Osteocyte (in vitro differentiated cells): ENCODE measurements at regions not wholly inside any gene's neighbourhood (a gene's known extent, or its start where the extent isn't known, plus 50 kb on each side); places are given as distances from the start of the nearest gene placed in this dataset.

Experiments
- DNase-seq: peaks from one replicate; pipeline ENCODE4 v3.0.0; 2021; ENCODE audit warnings: mixed read lengths; ENCODE audit not compliant: unreplicated experiment; ENCODE audit errors: extremely low spot score
- H3K27ac Mint-ChIP-seq: one replicate; pipeline ENCODE4 v1.8.0; 2021; ENCODE audit warnings: mild to moderate bottlenecking, mixed read lengths; ENCODE audit not compliant: unreplicated experiment
- H3K27me3 Mint-ChIP-seq: one replicate; pipeline ENCODE4 v1.8.0; 2021; ENCODE audit warnings: mixed read lengths; ENCODE audit not compliant: unreplicated experiment
- H3K36me3 Mint-ChIP-seq: one replicate; pipeline ENCODE4 v1.8.0; 2021; ENCODE audit warnings: mixed read lengths; ENCODE audit not compliant: unreplicated experiment
- H3K4me1 Mint-ChIP-seq: one replicate; pipeline ENCODE4 v1.8.0; 2021; ENCODE audit warnings: mixed read lengths; ENCODE audit not compliant: unreplicated experiment
- H3K4me3 Mint-ChIP-seq: one replicate; pipeline ENCODE4 v1.8.0; 2021; ENCODE audit warnings: mild to moderate bottlenecking, moderate library complexity, mixed read lengths; ENCODE audit not compliant: unreplicated experiment
- H3K9me3 Mint-ChIP-seq: one replicate; pipeline ENCODE4 v1.8.0; 2021; ENCODE audit warnings: mixed read lengths; ENCODE audit not compliant: unreplicated experiment
- TF ChIP-seq, protein P1 (sequence below): fragments of 200-600 bp; sonication (generic); IDR thresholded peaks from 2 replicates; pipeline ENCODE4 v1.5.0; 2021; ENCODE audit warnings: antibody characterized with exemption, mild to moderate bottlenecking, moderate library complexity

DNA sequence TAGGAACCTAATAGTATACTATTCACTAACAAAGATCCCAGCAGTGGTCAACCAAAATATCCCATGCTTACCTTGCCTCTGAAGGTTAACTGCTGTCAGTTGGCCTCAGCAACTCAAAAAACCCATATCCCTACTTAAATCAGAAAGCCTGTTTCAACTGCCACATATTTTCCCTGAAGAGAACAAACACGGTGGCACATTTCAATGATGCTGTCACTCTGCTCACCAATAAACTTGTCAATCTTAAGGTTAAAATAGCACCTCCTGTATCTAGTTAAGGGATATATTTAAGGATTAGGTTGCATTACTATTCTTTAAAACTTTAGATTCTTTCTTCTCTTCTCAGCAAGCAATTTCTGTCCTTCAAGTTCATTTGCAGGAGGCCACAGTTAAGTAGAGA lies 986.9 kb downstream of the CDH18 start:
- Mint-ChIP-seq H3K4me3 (no peak overlapping the region), H3K36me3 (no peaks in the 10 kb centered on the region), H3K9me3 (peaks cover 5% of the 10 kb centered on the region), H3K4me1 (no peaks in the 10 kb centered on the region), H3K27me3 (no peaks in the 10 kb centered on the region), H3K27ac (no peak overlapping the region)
- TF ChIP-seq, protein P1, sequence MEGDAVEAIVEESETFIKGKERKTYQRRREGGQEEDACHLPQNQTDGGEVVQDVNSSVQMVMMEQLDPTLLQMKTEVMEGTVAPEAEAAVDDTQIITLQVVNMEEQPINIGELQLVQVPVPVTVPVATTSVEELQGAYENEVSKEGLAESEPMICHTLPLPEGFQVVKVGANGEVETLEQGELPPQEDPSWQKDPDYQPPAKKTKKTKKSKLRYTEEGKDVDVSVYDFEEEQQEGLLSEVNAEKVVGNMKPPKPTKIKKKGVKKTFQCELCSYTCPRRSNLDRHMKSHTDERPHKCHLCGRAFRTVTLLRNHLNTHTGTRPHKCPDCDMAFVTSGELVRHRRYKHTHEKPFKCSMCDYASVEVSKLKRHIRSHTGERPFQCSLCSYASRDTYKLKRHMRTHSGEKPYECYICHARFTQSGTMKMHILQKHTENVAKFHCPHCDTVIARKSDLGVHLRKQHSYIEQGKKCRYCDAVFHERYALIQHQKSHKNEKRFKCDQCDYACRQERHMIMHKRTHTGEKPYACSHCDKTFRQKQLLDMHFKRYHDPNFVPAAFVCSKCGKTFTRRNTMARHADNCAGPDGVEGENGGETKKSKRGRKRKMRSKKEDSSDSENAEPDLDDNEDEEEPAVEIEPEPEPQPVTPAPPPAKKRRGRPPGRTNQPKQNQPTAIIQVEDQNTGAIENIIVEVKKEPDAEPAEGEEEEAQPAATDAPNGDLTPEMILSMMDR = no peak
- no peak for DNase-seq

DNA sequence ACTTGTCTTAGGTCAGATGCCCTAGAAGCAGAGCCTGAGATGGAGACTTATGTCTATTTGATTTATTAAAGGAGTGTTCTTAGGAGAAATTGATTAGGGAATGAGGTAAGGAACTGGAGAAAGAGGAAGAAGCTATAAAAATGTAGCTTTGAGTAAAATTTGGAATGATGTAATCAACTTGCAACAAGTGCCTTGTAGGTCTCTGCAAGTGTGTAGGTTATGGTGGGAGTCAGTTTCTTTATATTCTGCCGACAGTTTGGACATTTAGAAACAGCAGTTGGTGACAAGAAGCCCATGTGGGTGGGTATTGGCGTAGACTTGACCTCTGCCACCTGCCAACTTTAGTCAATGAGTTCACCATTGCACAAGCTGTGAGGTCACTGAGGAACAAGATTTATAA lies 986.5 kb downstream of the CDH18 start:
- DNase-seq = no peak
- Mint-ChIP-seq H3K4me3 (no peak overlapping the region), H3K27me3 (no peaks in the 10 kb centered on the region), H3K27ac (no peak overlapping the region), H3K36me3 (no peaks in the 10 kb centered on the region), H3K9me3 (peaks cover 5% of the 10 kb centered on the region), H3K4me1 (no peaks in the 10 kb centered on the region)
- TF ChIP-seq, protein P1 = no peak

DNA sequence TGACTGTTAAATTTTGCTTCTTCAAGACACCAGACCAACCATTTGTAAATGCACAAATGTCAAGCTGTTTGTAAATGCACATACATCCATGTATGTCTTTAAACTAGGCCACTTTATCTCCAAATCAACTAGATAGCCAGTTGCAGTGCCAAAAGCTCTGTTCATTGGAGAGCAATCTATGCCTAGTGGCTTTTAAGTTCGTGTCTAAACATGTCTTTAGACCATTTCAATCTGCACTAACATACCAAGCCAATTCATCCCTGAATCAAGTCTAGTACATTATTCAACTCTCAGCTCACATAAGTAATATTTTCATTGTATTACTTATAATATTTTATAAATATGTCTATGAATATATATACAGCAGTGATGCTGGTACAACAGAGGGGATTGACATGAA lies 985.9 kb downstream of the CDH18 start:
- H3K27ac Mint-ChIP-seq = no peak overlapping the region
- TF ChIP-seq, protein P1 = no peak
- no peaks in the 10 kb centered on the region for H3K36me3 Mint-ChIP-seq
- H3K4me1 Mint-ChIP-seq = no peaks in the 10 kb centered on the region
- DNase-seq = no peak
- no peaks in the 10 kb centered on the region for H3K27me3 Mint-ChIP-seq
- H3K4me3 Mint-ChIP-seq = no peak overlapping the region
- H3K9me3 Mint-ChIP-seq = peaks cover 5% of the 10 kb centered on the region

DNA sequence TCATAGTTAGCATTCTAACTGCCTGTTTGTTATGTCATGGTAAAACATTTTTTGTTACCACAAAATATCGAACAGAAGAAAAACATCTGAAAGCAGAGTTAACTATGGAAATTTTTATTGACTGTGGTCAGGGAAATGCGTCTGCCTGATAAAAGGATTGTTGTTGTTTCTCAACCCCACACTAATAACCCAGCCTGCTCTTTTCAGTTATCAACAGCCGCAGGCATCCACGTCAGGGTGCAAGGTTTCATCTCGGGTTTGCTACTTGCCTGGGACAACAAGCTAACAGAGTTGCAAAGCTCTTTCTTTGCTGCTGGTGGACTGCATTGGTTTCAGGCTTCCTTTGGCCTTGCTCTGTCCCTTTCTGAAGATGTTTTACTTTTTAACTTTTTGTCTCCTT lies 969.2 kb downstream of the CDH18 start:
- Mint-ChIP-seq H3K27me3 (no peaks in the 10 kb centered on the region), H3K4me1 (no peaks in the 10 kb centered on the region), H3K4me3 (no peak overlapping the region), H3K9me3 (peaks cover 12% of the 10 kb centered on the region), H3K27ac (no peak overlapping the region), H3K36me3 (no peaks in the 10 kb centered on the region)
- TF ChIP-seq, protein P1 = no peak
- no peak for DNase-seq

DNA sequence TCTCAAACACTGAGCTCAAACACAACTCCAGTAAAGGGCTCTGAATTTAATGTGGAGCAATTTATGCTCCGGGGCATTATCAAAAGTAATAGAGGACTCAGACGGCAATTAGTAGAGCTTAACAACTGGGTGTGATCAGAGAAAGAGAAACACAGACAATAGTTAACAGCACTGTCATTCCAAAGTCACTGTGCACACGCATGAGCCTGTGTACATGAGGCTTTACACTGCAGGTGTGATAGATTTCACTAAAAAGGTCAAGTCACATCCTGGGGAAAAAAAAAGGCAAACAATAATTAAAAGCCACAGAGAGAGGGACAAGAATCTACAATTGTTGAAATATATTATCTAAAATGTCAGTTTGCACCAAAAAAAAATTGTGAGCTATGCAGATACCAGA lies 956.5 kb downstream of the CDH18 start:
- Mint-ChIP-seq H3K4me1 (no peaks in the 10 kb centered on the region), H3K36me3 (no peaks in the 10 kb centered on the region), H3K27ac (no peak overlapping the region), H3K9me3 (peaks cover 18% of the 10 kb centered on the region), H3K27me3 (no peaks in the 10 kb centered on the region), H3K4me3 (no peak overlapping the region)
- no peak for DNase-seq
- TF ChIP-seq, protein P1 = no peak
